HCT116 (cell line): ENCODE measurements at regions not wholly inside any gene's neighbourhood (a gene's known extent, or its start where the extent isn't known, plus 50 kb on each side); places are given as distances from the start of the nearest gene placed in this dataset.

ENCODE experiments used
- ATAC-seq: fragments of 200-7000 bp; cut with Tn5 transposase; 2 replicates; pipeline ENCODE4 v1.9.1; 2020; ENCODE audit warnings: mild to moderate bottlenecking, moderate library complexity
- BruUV-seq: library from RNA; stranded (reverse); fragments of 400-500 nt; replicated peaks from 2 replicates; lab custom pipeline; 2021; lab: Mats Ljungman, UMichigan
- CTCF ChIA-PET: fragments of 300-600 bp; sonication (Branson Sonifier 250); formaldehyde crosslinking; loops from one replicate; lab custom pipeline; 2021; ENCODE audit warnings: antibody characterized with exemption; lab: Charles Lee
- POLR2A ChIA-PET: fragments of 300-600, 350-600 bp; sonication (Branson Sonifier 250); formaldehyde crosslinking; loops from one replicate; lab custom pipeline; 2021; ENCODE audit warnings: antibody characterized with exemption; lab: Charles Lee
- RAD21 ChIA-PET, 2 experiments: fragments of 300-600 bp; sonication (Branson Sonifier 250); formaldehyde crosslinking; loops; one replicate each; lab custom pipeline; 2023; ENCODE audit warnings: low total read pairs in 2 of 2; ENCODE audit not compliant: uncharacterized antibody in 2 of 2, unreplicated experiment in 2 of 2, low non-redundant PET in 1 of 2; lab: Charles Lee
- DNase-seq: peaks from one replicate; pipeline ENCODE4 v3.0.0-alpha.2; 2010; ENCODE audit warnings: low read depth, low spot score
- H2AFZ ChIP-seq: fragments of 200-600 bp; shearing (Covaris generic), sonication (generic); 2 replicates; pipeline ENCODE4 v1.6.1; 2017; ENCODE audit warnings: low read depth, mixed run types, mixed read lengths, antibody characterized with exemption, low read length; ENCODE audit not compliant: poor library complexity, severe bottlenecking
- H3K27ac ChIP-seq: 2 replicates; pipeline ENCODE4 v1.5.1; 2012; ENCODE audit warnings: low read depth, low read length
- H3K27me3 ChIP-seq: fragments of 200-600 bp; sonication (generic); 2 replicates; pipeline ENCODE4 v1.6.1; 2016; ENCODE audit warnings: mixed run types, low read length, mixed read lengths; ENCODE audit not compliant: insufficient read depth
- H3K36me3 ChIP-seq, 2 experiments: fragments of 200-500 bp in 1 of 2; fragments of 200-600 bp in 1 of 2; sonication (Bioruptor generic) in 1 of 2; sonication (generic) in 1 of 2; 2 replicates each; pipeline versions ENCODE4 v1.5.1 to v1.6.1; 2014 to 2016; ENCODE audit warnings: low read length in 2 of 2, inconsistent platforms in 1 of 2, mixed read lengths in 1 of 2, mixed run types in 1 of 2; ENCODE audit not compliant: insufficient read depth in 2 of 2, control insufficient read depth in 1 of 2
- H3K4me1 ChIP-seq, 2 experiments: fragments of 200-600 bp in 1 of 2; sonication (generic) in 1 of 2; 2 replicates each; pipeline versions ENCODE4 v1.5.1 to v1.6.1; 2012 to 2017; ENCODE audit warnings: low read length in 2 of 2, inconsistent platforms in 1 of 2, mild to moderate bottlenecking in 1 of 2, mixed read lengths in 1 of 2, mixed run types in 1 of 2, moderate library complexity in 1 of 2; ENCODE audit not compliant: insufficient read depth in 2 of 2, control insufficient read depth in 1 of 2
- H3K4me2 ChIP-seq: fragments of 200-600 bp; sonication (generic); 2 replicates; pipeline ENCODE4 v1.6.1; 2017; ENCODE audit warnings: mixed run types, low read length, mixed read lengths
- H3K4me3 ChIP-seq, 2 experiments: fragments of 200-600 bp in 1 of 2; sonication (generic) in 1 of 2; replicated peaks in 1 of 2; 2 replicates each; pipeline ENCODE4 v1.5.1; 2011 to 2016; ENCODE audit warnings: low read length in 2 of 2, control low read depth in 1 of 2, low read depth in 1 of 2, mild to moderate bottlenecking in 1 of 2, mixed read lengths in 1 of 2, mixed run types in 1 of 2
- H3K79me2 ChIP-seq: fragments of 200-600 bp; sonication (generic); 2 replicates; pipeline ENCODE4 v1.6.1; 2017; ENCODE audit warnings: mild to moderate bottlenecking, mixed run types, low read length, moderate library complexity, mixed read lengths; ENCODE audit not compliant: insufficient read depth
- H3K9ac ChIP-seq: fragments of 200-600 bp; sonication (generic); 2 replicates; pipeline ENCODE4 v1.6.1; 2016; ENCODE audit warnings: low read length, mixed read lengths
- H3K9me2 ChIP-seq: fragments of 200-600 bp; sonication (generic), shearing (Covaris generic); 2 replicates; pipeline ENCODE4 v1.6.1; 2017; ENCODE audit warnings: mixed run types, mild to moderate bottlenecking, moderate library complexity; ENCODE audit not compliant: insufficient read depth
- H3K9me3 ChIP-seq, 2 experiments: fragments of 200-500 bp in 1 of 2; fragments of 200-600 bp in 1 of 2; sonication (Bioruptor generic) in 1 of 2; sonication (generic) in 1 of 2; 2 replicates each; pipeline ENCODE4 v1.6.1; 2014 to 2017; ENCODE audit warnings: low read length in 2 of 2, mixed read lengths in 2 of 2, inconsistent platforms in 1 of 2, low read depth in 1 of 2, mild to moderate bottlenecking in 1 of 2, mixed run types in 1 of 2, moderate library complexity in 1 of 2; ENCODE audit not compliant: control insufficient read depth in 1 of 2, insufficient read depth in 1 of 2
- H4K20me1 ChIP-seq: fragments of 200-600 bp; sonication (generic), shearing (Covaris generic); 2 replicates; pipeline ENCODE4 v1.6.1; 2017; ENCODE audit warnings: mixed run types, mild to moderate bottlenecking, moderate library complexity; ENCODE audit not compliant: insufficient read depth
- EGR1 ChIP-seq: IDR thresholded peaks from 2 replicates; pipeline ENCODE4 v1.6.1; 2012; ENCODE audit warnings: low read depth
- RAD21 ChIP-seq: IDR thresholded peaks from 2 replicates; pipeline ENCODE4 v1.6.1; 2012; ENCODE audit warnings: low read depth, mild to moderate bottlenecking
- intact Hi-C: fragments of 100-400 bp; cut with micrococcal nuclease; formaldehyde crosslinking; loops from 2 replicates; pipeline ENCODE4 v1.10.0; 2022
- TF ChIP-seq, protein P1 (sequence below): IDR thresholded peaks from 2 replicates; pipeline ENCODE4 v1.6.1; 2012
- TF ChIP-seq, protein P2 (sequence below), 3 experiments: fragments of 200-600 bp in 1 of 3; sonication (generic) in 1 of 3; IDR thresholded peaks in 2 of 3; conservative IDR thresholded peaks in 1 of 3; 2 replicates each; pipeline ENCODE4 v1.5.1; 2012 to 2017; ENCODE audit warnings: low read depth in 2 of 3, low read length in 2 of 3, antibody characterized with exemption in 1 of 3, borderline replicate concordance in 1 of 3, control low read depth in 1 of 3, mild to moderate bottlenecking in 1 of 3, mixed read lengths in 1 of 3, mixed run types in 1 of 3, moderate library complexity in 1 of 3; ENCODE audit not compliant: insufficient read depth in 1 of 3
- TF ChIP-seq, protein P3 (sequence below): IDR thresholded peaks from 2 replicates; pipeline ENCODE4 v1.6.1; 2011; ENCODE audit warnings: mild to moderate bottlenecking, low read length, moderate library complexity; ENCODE audit not compliant: insufficient replicate concordance; ENCODE audit errors: extremely low read depth
- TF ChIP-seq, protein P4 (sequence below): IDR thresholded peaks from 2 replicates; pipeline ENCODE4 v1.6.1; 2012

GRCh38 chr15:62578546-62578945 is 413.5 kb upstream of the C2CD4B start:
- H3K4me2 ChIP-seq = no peak overlapping the region
- ATAC-seq = no peak
- no peaks in the 10 kb centered on the region for H3K9me2 ChIP-seq
- H3K9me3 ChIP-seq = no peaks in the 10 kb centered on the region
- DNase-seq = no peak
- H3K79me2 ChIP-seq = no peaks in the 10 kb centered on the region
- no peaks in the 10 kb centered on the region for H3K27me3 ChIP-seq
- no peaks in the 10 kb centered on the region for H3K36me3 ChIP-seq
- H3K9ac ChIP-seq = no peak overlapping the region
- ChIA-PET RAD21 (no interaction called here), CTCF (no interaction called here), POLR2A (no interaction called here)
- no peaks in the 10 kb centered on the region for H3K4me1 ChIP-seq
- H4K20me1 ChIP-seq = no peaks in the 10 kb centered on the region
- intact Hi-C loops = no loop called here
- BruUV-seq = no TSS peak
- no peak overlapping the region for H3K4me3 ChIP-seq
- TF ChIP-seq, protein P1, sequence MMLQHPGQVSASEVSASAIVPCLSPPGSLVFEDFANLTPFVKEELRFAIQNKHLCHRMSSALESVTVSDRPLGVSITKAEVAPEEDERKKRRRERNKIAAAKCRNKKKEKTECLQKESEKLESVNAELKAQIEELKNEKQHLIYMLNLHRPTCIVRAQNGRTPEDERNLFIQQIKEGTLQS = no peak
- TF ChIP-seq, protein P2, sequence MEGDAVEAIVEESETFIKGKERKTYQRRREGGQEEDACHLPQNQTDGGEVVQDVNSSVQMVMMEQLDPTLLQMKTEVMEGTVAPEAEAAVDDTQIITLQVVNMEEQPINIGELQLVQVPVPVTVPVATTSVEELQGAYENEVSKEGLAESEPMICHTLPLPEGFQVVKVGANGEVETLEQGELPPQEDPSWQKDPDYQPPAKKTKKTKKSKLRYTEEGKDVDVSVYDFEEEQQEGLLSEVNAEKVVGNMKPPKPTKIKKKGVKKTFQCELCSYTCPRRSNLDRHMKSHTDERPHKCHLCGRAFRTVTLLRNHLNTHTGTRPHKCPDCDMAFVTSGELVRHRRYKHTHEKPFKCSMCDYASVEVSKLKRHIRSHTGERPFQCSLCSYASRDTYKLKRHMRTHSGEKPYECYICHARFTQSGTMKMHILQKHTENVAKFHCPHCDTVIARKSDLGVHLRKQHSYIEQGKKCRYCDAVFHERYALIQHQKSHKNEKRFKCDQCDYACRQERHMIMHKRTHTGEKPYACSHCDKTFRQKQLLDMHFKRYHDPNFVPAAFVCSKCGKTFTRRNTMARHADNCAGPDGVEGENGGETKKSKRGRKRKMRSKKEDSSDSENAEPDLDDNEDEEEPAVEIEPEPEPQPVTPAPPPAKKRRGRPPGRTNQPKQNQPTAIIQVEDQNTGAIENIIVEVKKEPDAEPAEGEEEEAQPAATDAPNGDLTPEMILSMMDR (IDR thresholded peaks at IDR 0.05 in 2 of 3, conservative IDR thresholded peaks at IDR 0.05 in 1 of 3; ENCODE audit: borderline replicate concordance in 1 of 3, insufficient read depth in 1 of 3, low read depth in 2 of 3, low read length in 2 of 3) = no peak
- no peak for TF ChIP-seq EGR1
- TF ChIP-seq, protein P3, sequence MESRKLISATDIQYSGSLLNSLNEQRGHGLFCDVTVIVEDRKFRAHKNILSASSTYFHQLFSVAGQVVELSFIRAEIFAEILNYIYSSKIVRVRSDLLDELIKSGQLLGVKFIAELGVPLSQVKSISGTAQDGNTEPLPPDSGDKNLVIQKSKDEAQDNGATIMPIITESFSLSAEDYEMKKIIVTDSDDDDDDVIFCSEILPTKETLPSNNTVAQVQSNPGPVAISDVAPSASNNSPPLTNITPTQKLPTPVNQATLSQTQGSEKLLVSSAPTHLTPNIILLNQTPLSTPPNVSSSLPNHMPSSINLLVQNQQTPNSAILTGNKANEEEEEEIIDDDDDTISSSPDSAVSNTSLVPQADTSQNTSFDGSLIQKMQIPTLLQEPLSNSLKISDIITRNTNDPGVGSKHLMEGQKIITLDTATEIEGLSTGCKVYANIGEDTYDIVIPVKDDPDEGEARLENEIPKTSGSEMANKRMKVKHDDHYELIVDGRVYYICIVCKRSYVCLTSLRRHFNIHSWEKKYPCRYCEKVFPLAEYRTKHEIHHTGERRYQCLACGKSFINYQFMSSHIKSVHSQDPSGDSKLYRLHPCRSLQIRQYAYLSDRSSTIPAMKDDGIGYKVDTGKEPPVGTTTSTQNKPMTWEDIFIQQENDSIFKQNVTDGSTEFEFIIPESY = no peak
- TF ChIP-seq RAD21 = no peak
- TF ChIP-seq, protein P4, sequence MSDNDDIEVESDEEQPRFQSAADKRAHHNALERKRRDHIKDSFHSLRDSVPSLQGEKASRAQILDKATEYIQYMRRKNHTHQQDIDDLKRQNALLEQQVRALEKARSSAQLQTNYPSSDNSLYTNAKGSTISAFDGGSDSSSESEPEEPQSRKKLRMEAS = no peak
- no peak overlapping the region for H3K27ac ChIP-seq
- no peak overlapping the region for H2AFZ ChIP-seq
